Brain microvascular endothelial cell (primary cell): ENCODE measurements at regions not wholly inside any gene's neighbourhood (a gene's known extent, or its start where the extent isn't known, plus 50 kb on each side); places are given as distances from the start of the nearest gene placed in this dataset.

Experiments
- DNase-seq: peaks from one replicate; pipeline ENCODE4 v3.0.0-alpha.2; 2020
- H3K27ac ChIP-seq: fragments of 250-450 bp; sonication (Bioruptor Pico); 2 replicates; pipeline ENCODE4 v1.5.1; 2020; ENCODE audit warnings: mild to moderate bottlenecking, moderate library complexity
- H3K27me3 ChIP-seq: fragments of 250-450 bp; sonication (Bioruptor Pico); replicated peaks from 2 replicates; pipeline ENCODE4 v1.5.1; 2020; ENCODE audit warnings: mild to moderate bottlenecking
- H3K36me3 ChIP-seq: fragments of 250-450 bp; sonication (Bioruptor Pico); replicated peaks from 2 replicates; pipeline ENCODE4 v1.5.1; 2020; ENCODE audit warnings: mild to moderate bottlenecking
- H3K4me3 ChIP-seq: 2 replicates; pipeline ENCODE4 v1.5.1; 2011; ENCODE audit warnings: low read depth, mild to moderate bottlenecking, control low read depth, low read length, moderate library complexity
- CTCF ChIP-seq: IDR thresholded peaks from 2 replicates; pipeline ENCODE4 v1.5.1; 2011; ENCODE audit warnings: low read depth, mild to moderate bottlenecking, moderate library complexity, low read length, control low read depth, inconsistent platforms; ENCODE audit errors: missing control alignments
- in situ Hi-C: cut with HindIII; loops from 2 replicates; pipeline ENCODE4 v1.10.0; 2017; ENCODE audit warnings: low sequenced_read_pairs, low pct_ligation_motif_present

GRCh38 chr3:135736740-135737139 is 228.8 kb upstream of the PPP2R3A start:
- Histone ChIP-seq H3K36me3 (no peaks in the 10 kb centered on the region), H3K4me3 (no peak overlapping the region), H3K27me3 (no peaks in the 10 kb centered on the region), H3K27ac (no peak overlapping the region)
- DNase-seq: peak; percentile 1
- in situ Hi-C loops: no loop called here
- TF ChIP-seq CTCF: peak; percentile 41

GRCh38 chr3:135739779-135740178 is 225.7 kb upstream of the PPP2R3A start:
- in situ Hi-C loops: no loop called here
- DNase-seq: no peak
- no peak overlapping the region for H3K27ac ChIP-seq

GRCh38 chr3:135740211-135740610 is 225.3 kb upstream of the PPP2R3A start:
- no peaks in the 10 kb centered on the region for H3K36me3 ChIP-seq

More at GRCh38 chr3:135739779-135740178, 225.7 kb upstream of the PPP2R3A start:
- H3K27me3 ChIP-seq: no peaks in the 10 kb centered on the region
- TF ChIP-seq CTCF: no peak
- H3K4me3 ChIP-seq: no peak overlapping the region
- H3K36me3 ChIP-seq: no peaks in the 10 kb centered on the region

GRCh38 chr3:135740751-135741150 is 224.8 kb upstream of the PPP2R3A start:
- no peak overlapping the region for H3K4me3 ChIP-seq
- no peak overlapping the region for H3K27ac ChIP-seq
- TF ChIP-seq CTCF: no peak
- in situ Hi-C loops: no loop called here
- no peaks in the 10 kb centered on the region for H3K36me3 ChIP-seq
- H3K27me3 ChIP-seq: no peaks in the 10 kb centered on the region
- DNase-seq: no peak

More at GRCh38 chr3:135740211-135740610, 225.3 kb upstream of the PPP2R3A start:
- no peak for DNase-seq
- no peak overlapping the region for H3K27ac ChIP-seq
- H3K4me3 ChIP-seq: no peak overlapping the region
- no peak for TF ChIP-seq CTCF
- in situ Hi-C loops: no loop called here
- H3K27me3 ChIP-seq: no peaks in the 10 kb centered on the region

- DNase-seq: no peak
Measured at GRCh38 chr3:135751991-135752390, 213.5 kb upstream of the PPP2R3A start.

More at GRCh38 chr3:135751991-135752390, 213.5 kb upstream of the PPP2R3A start:
- H3K27ac ChIP-seq: no peak overlapping the region
- no peaks in the 10 kb centered on the region for H3K27me3 ChIP-seq
- H3K4me3 ChIP-seq: no peak overlapping the region
- no peak for TF ChIP-seq CTCF
- in situ Hi-C loops: no loop called here
- no peaks in the 10 kb centered on the region for H3K36me3 ChIP-seq
